GM18511 (cell line): ENCODE measurements at regions not wholly inside any gene's neighbourhood (a gene's known extent, or its start where the extent isn't known, plus 50 kb on each side); places are given as distances from the start of the nearest gene placed in this dataset.
A peak's percentile ranks its signal among the peaks of the same experiment; 100 is the strongest.

ENCODE experiments used
- ATAC-seq: cut with Tn5 transposase; IDR thresholded peaks from one replicate; pipeline ENCODE4 v1.9.1; 2021; ENCODE audit warnings: mild to moderate bottlenecking, moderate library complexity; ENCODE audit not compliant: unreplicated experiment

- ATAC-seq = no peak
Measured at GRCh38 chr1:166221316-166221715, 54.5 kb upstream of the FAM78B start.

- ATAC-seq = no peak
Measured at GRCh38 chr1:166233750-166234366, 67.1 kb upstream of the FAM78B start.

GRCh38 chr1:166235728-166236127 lies 68.9 kb upstream of the FAM78B start:
- ATAC-seq = no peak

GRCh38 chr1:166237675-166238074 lies 70.9 kb upstream of the FAM78B start:
- ATAC-seq = no peak

GRCh38 chr1:166253076-166253779 lies 86.4 kb upstream of the FAM78B start:
- ATAC-seq = no peak

GRCh38 chr1:166258017-166258416 lies 91.2 kb upstream of the FAM78B start:
- ATAC-seq = peak; percentile 50

GRCh38 chr1:166261511-166261910 lies 94.7 kb upstream of the FAM78B start:
- ATAC-seq = no peak

GRCh38 chr1:166270476-166271150 lies 103.8 kb upstream of the FAM78B start:
- no peak for ATAC-seq

- no peak for ATAC-seq
Measured at GRCh38 chr1:166271151-166271538, 104.3 kb upstream of the FAM78B start.

GRCh38 chr1:166272155-166272554 lies 105.4 kb upstream of the FAM78B start:
- ATAC-seq = peak; percentile 90

GRCh38 chr1:166272851-166273250 lies 106.0 kb upstream of the FAM78B start:
- peak; percentile 40 for ATAC-seq

- no peak for ATAC-seq
Measured at GRCh38 chr1:166273618-166274017, 106.8 kb upstream of the FAM78B start.

- ATAC-seq = no peak
Measured at GRCh38 chr1:166282391-166283137, 115.8 kb upstream of the FAM78B start.

GRCh38 chr1:166283190-166283589 lies 116.4 kb upstream of the FAM78B start:
- no peak for ATAC-seq

GRCh38 chr1:166283600-166283999 lies 116.8 kb upstream of the FAM78B start:
- ATAC-seq = no peak

GRCh38 chr1:166289309-166290050 lies 122.7 kb upstream of the FAM78B start:
- no peak for ATAC-seq

- ATAC-seq = no peak
Measured at GRCh38 chr1:166295656-166296055, 128.9 kb upstream of the FAM78B start.

- peak; percentile 77 for ATAC-seq
Measured at GRCh38 chr1:166297993-166298392, 131.2 kb upstream of the FAM78B start.

GRCh38 chr1:166300767-166301166 lies 134.0 kb upstream of the FAM78B start:
- no peak for ATAC-seq

GRCh38 chr1:166302989-166303758 lies 136.4 kb upstream of the FAM78B start:
- peak; percentile 64 for ATAC-seq
